HG03442 (cell line): ENCODE measurements at regions not wholly inside any gene's neighbourhood (a gene's known extent, or its start where the extent isn't known, plus 50 kb on each side); places are given as distances from the start of the nearest gene placed in this dataset.
"Not testable (repeated sequence)": the region's sequence is repeated elsewhere in the genome, so short reads cannot be mapped to it uniquely, and the experiment has no call there.

Experiments
- ATAC-seq: cut with Tn5 transposase; IDR thresholded peaks from one replicate; pipeline ENCODE4 v1.9.1; 2021; ENCODE audit warnings: mild to moderate bottlenecking, moderate library complexity; ENCODE audit not compliant: unreplicated experiment

GRCh38 chr12:39699079-39699478 lies 79.5 kb upstream of the ABCD2 start:
- not testable (repeated sequence) for ATAC-seq

DNA sequence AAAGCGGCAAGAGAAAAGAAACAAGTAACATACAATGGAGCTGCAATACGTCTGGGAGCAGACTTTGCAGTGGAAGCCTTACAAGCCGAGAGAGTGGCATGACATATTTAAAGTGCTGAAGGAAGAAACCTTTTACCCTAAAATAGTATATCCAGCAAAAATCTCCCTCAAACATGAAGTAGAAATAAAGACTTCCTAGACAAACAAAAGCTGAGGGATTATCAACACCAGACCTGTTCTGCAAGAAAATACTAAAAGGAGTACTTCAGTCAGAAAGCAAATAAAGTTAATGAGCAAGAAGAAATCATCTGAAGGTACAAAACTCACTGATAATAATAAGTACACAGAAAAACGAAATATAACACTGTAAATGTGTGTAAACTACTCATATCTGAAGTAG lies 77.5 kb upstream of the ABCD2 start:
- ATAC-seq = no peak

DNA sequence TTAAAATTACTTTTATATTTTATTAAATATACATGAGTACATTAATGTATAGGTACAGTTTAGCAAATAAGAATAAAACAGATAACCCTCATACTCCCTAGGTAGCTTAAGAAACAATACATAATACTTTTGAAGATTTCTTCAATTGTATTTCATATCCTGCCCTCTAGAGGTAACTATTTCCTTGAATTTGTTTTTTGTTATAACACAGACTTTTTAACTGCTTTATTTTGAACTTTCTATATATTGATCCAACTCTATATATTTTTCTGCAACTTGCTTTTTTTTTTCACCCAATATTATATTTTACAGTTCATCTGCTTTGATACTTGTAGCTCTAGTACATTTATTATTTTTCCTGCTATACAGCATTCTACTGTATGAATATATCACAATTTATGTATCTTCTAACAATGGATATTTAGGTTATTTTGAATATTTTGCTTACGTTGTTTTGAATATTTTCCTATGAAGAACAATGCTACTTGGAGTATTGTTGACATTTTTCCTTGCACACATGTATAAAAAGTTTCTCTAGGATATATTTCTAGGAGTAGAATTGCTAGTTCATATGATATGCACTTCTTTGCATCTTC lies 72.8 kb upstream of the ABCD2 start:
- ATAC-seq = peak; percentile 50

GRCh38 chr12:39685854-39686657 lies 66.5 kb upstream of the ABCD2 start:
- no peak for ATAC-seq

DNA sequence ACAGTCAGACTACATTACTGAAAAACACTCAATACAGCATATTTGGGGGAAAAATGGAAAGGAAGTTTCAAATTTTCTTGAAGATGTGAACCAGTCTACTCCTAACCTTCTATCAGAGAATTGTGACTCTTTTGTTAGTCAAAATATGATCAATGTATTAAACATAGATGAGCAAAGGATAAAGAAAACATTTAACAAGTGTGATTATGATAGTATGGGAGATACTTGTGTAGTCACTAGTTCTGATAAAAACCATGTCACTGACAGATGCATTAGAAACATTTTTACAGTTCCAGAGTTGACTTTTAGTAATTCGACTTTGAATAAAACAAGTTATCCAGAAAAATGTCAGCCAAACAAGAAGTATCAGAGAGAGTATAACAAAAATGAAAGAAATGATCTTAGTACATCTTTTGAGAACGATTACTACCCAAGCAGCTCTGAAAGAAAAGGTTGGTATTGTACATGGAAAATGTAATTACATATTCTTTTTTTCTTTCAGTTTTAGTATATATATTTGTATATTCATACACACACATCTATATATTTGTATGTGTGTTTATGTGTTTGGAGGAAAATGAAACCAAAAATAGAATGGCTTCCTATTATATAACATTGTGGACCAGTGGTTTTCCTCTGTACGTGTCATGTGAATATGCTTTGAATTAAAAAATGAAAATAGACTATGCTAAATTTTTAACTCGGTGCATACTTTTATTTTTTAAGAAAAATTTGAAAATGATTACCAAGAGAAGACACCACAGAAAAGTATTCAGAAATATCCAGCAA lies 63.3 kb upstream of the ABCD2 start:
- ATAC-seq = no peak

GRCh38 chr12:39675263-39675662 lies 55.7 kb upstream of the ABCD2 start:
- ATAC-seq = no peak

- no peak for ATAC-seq
Measured at GRCh38 chr12:39672976-39673375, 53.4 kb upstream of the ABCD2 start.

DNA sequence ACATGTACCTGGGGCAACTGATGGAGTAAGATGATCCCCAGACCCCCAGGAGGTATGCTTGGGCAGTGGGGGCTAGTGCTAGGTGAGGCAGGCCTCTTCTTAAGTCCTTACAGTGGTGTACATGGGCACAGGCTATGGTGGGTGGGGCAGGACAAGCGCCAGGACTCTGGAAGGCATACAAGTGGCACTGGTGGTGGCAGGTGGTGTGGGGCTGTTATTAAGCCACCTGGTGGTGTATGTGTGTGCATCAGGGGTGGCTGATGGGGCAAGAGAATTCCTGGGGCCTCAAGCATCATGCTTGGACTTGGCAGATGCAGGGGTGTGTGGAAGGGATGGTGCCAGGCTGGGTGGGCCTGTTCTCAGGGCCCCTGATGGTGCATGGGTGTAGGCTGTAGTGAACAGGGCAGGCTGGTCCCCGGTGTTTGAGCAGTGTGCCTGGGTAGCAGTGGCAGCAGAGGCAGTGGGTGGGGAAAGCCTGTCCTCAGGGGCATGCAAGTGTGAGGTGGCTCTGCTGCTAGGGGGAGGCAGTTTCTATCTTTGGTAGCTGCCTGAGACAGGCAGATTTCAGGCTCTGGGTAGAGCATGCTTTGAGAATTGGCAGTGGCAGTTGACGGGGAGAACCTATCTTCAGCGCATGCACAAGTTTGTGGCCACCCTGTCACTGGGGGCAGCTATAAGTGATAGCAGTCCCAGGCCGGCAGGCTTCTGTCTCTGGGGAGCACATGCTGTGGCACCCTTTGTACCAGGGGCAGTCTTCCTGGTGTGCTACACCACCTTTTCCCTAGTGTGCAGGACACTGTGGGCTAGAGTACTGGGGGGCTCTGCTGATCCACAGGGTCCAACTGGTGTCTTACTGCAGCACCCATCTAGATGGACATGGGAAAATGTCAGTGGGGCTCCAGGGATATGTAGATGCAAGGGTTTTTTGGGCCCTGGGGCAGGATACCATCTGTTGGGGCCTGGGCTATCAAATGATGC lies 52.6 kb upstream of the ABCD2 start:
- ATAC-seq = no peak

- ATAC-seq = not testable (repeated sequence)
Measured at GRCh38 chr12:39669539-39669938, 49.9 kb upstream of the ABCD2 start.
